ENCODE measurements at regions not wholly inside any gene's neighbourhood (a gene's known extent, or its start where the extent isn't known, plus 50 kb on each side); places are given as distances from the start of the nearest gene placed in this dataset.

- TF ChIP-seq TFCP2L1 (CRISPR knock-in tag; IDR thresholded peaks at IDR 0.05), result no peak
- no peak for TF ChIP-seq POLR2A (IDR thresholded peaks at IDR 0.05; ENCODE audit: low read length)
- TF ChIP-seq CTCF (IDR thresholded peaks at IDR 0.05), result no peak
- no peak for TF ChIP-seq CHD4 (IDR thresholded peaks at IDR 0.05; ENCODE audit: borderline replicate concordance)
- no peak for TF ChIP-seq FOSB (CRISPR knock-in tag; IDR thresholded peaks at IDR 0.05)
- TF ChIP-seq RFX5 (IDR thresholded peaks at IDR 0.05), result no peak
- TF ChIP-seq, protein P1, sequence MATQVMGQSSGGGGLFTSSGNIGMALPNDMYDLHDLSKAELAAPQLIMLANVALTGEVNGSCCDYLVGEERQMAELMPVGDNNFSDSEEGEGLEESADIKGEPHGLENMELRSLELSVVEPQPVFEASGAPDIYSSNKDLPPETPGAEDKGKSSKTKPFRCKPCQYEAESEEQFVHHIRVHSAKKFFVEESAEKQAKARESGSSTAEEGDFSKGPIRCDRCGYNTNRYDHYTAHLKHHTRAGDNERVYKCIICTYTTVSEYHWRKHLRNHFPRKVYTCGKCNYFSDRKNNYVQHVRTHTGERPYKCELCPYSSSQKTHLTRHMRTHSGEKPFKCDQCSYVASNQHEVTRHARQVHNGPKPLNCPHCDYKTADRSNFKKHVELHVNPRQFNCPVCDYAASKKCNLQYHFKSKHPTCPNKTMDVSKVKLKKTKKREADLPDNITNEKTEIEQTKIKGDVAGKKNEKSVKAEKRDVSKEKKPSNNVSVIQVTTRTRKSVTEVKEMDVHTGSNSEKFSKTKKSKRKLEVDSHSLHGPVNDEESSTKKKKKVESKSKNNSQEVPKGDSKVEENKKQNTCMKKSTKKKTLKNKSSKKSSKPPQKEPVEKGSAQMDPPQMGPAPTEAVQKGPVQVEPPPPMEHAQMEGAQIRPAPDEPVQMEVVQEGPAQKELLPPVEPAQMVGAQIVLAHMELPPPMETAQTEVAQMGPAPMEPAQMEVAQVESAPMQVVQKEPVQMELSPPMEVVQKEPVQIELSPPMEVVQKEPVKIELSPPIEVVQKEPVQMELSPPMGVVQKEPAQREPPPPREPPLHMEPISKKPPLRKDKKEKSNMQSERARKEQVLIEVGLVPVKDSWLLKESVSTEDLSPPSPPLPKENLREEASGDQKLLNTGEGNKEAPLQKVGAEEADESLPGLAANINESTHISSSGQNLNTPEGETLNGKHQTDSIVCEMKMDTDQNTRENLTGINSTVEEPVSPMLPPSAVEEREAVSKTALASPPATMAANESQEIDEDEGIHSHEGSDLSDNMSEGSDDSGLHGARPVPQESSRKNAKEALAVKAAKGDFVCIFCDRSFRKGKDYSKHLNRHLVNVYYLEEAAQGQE (IDR thresholded peaks at IDR 0.05), result no peak
- TF ChIP-seq MAZ (IDR thresholded peaks at IDR 0.05; ENCODE audit: borderline replicate concordance, low read depth, low read length), result no peak
- TF ChIP-seq TP53 (CRISPR knock-in tag; IDR thresholded peaks at IDR 0.05), result no peak
- no peak for TF ChIP-seq EP300 (IDR thresholded peaks at IDR 0.05)
- no peak for TF ChIP-seq HOXA7 (CRISPR knock-in tag; IDR thresholded peaks at IDR 0.05)
- no peak for TF ChIP-seq JUN (IDR thresholded peaks at IDR 0.05)
- TF ChIP-seq, protein P2, sequence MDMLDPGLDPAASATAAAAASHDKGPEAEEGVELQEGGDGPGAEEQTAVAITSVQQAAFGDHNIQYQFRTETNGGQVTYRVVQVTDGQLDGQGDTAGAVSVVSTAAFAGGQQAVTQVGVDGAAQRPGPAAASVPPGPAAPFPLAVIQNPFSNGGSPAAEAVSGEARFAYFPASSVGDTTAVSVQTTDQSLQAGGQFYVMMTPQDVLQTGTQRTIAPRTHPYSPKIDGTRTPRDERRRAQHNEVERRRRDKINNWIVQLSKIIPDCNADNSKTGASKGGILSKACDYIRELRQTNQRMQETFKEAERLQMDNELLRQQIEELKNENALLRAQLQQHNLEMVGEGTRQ (IDR thresholded peaks at IDR 0.05), result no peak
- no peak for TF ChIP-seq ZFP36 (IDR thresholded peaks at IDR 0.05; ENCODE audit: borderline replicate concordance, partially characterized antibody)
Observed at GRCh38 chr10:130743751-130744271, 567.7 kb downstream of the TCERG1L start.

All from A549 (cell line).